Lower leg skin (tissue), 4 donors: ENCODE measurements at regions not wholly inside any gene's neighbourhood (a gene's known extent, or its start where the extent isn't known, plus 50 kb on each side); places are given as distances from the start of the nearest gene placed in this dataset.

ENCODE experiments used
- DNase-seq, 2 donors: peaks; one replicate each; pipeline ENCODE4 v3.0.0-alpha.2; 2019; ENCODE audit warnings: low spot score in 2 of 2
- H3K4me3 ChIP-seq: fragments of 200-600 bp; sonication (generic); 2 replicates; pipeline ENCODE4 v1.5.1; 2017; ENCODE audit warnings: mild to moderate bottlenecking, low read depth; ENCODE audit not compliant: poor library complexity, severe bottlenecking
- POLR2A ChIP-seq, 2 donors: fragments of 450-650 bp; IDR thresholded peaks; one replicate each; pipeline ENCODE4 v1.6.1; 2016 to 2017; ENCODE audit warnings: antibody characterized with exemption in 2 of 2, mild to moderate bottlenecking in 1 of 2, moderate library complexity in 1 of 2
- WGBS, 2 donors: methylation state at CpG; one replicate each; pipeline ENCODE4 v1.1.5; 2018; 5-methylcytosine and 5-hydroxymethylcytosine counted together
- intact Hi-C: fragments of 100-400 bp; cut with DNase I; formaldehyde crosslinking; loops from one replicate; pipeline ENCODE4 v1.15.0; 2023; ENCODE audit warnings: low total_unique reads
- TF ChIP-seq, protein P1 (sequence below), 3 donors: fragments of 450-650 bp; IDR thresholded peaks; one replicate each; pipeline ENCODE4 v1.5.1; 2016; ENCODE audit warnings: antibody characterized with exemption in 3 of 3, mild to moderate bottlenecking in 3 of 3, moderate library complexity in 2 of 3

DNA sequence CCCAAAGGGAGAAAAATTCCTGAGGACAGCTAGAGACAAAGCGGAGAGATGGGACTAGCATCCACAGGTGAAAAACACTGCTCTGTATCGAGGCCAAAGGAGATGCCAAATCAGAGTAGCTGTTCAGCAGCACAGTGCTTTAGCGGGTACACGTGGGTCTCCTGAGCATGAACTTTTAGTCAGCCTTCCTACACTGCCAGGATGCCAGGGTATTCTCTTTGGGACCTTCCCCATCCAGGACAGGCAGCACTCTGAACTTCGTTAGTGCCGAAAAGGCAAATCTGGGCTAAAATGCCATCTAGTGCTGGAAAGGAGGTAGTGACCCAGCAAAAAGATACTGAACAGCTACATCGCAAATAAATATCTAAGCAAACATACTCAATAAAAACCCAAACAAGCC is 64.9 kb downstream of the C6orf58 start:
- WGBS, 2 donors: 29 to 33% methylated on average over 7 of the region's 7 CpGs
- DNase-seq: no peak
- no peak overlapping the region for H3K4me3 ChIP-seq
- TF ChIP-seq POLR2A (IDR thresholded peaks at IDR 0.05): no peak
- TF ChIP-seq, protein P1, sequence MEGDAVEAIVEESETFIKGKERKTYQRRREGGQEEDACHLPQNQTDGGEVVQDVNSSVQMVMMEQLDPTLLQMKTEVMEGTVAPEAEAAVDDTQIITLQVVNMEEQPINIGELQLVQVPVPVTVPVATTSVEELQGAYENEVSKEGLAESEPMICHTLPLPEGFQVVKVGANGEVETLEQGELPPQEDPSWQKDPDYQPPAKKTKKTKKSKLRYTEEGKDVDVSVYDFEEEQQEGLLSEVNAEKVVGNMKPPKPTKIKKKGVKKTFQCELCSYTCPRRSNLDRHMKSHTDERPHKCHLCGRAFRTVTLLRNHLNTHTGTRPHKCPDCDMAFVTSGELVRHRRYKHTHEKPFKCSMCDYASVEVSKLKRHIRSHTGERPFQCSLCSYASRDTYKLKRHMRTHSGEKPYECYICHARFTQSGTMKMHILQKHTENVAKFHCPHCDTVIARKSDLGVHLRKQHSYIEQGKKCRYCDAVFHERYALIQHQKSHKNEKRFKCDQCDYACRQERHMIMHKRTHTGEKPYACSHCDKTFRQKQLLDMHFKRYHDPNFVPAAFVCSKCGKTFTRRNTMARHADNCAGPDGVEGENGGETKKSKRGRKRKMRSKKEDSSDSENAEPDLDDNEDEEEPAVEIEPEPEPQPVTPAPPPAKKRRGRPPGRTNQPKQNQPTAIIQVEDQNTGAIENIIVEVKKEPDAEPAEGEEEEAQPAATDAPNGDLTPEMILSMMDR (IDR thresholded peaks at IDR 0.05): no peak
- intact Hi-C loops: loop anchor here (10.0 kb wide), 1 partner anchor 177 kb away; no protein-coding TSS in a partner anchor
